MV-4-11 (cell line): ENCODE measurements at regions not wholly inside any gene's neighbourhood (a gene's known extent, or its start where the extent isn't known, plus 50 kb on each side); places are given as distances from the start of the nearest gene placed in this dataset.
A peak's percentile ranks its signal among the peaks of the same experiment; 100 is the strongest.
"Not testable (repeated sequence)": the region's sequence is repeated elsewhere in the genome, so short reads cannot be mapped to it uniquely, and the experiment has no call there.

Experiments used
- DNase-seq: peaks from one replicate; lab custom pipeline; 2025; lab: John Stamatoyannopoulos, UW

DNA sequence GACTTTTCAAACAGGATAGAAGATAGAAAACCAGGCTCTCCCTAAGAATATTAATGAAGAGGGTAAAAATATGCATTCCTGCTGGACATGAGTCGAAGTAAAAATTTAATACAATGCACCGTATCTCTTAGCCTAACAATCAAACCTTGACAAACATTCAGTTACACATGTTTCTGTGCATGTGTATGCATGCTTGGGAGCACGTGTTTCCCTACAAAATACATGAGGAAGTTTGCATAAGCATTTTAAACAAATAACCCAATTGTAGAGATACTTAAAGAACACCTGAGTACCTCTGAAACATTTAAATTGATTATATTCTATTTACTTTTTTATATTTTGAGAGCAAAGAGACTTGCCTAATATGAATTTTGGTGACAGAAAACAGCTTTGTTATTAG is 1763.7 kb upstream of the SEL1L start:
- DNase-seq = no peak

DNA sequence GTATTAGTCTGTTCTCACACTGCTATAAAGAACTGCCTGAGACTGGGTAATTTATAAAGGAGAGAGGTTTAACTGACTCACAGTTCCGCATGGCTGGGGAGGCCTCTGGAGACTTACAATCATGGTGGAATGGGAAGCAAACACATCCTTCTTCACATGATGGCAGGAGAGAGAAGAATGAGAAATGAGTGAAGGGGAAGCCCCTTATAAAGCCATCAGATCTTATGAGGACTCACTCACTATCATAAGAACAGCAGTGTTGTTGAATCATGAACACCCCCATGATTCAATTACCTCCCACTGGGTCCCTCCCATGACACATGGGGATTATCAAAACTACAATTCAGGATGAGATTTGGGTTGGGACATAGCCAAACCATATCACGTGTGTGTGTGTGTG is 1764.4 kb upstream of the SEL1L start:
- DNase-seq = not testable (repeated sequence)

DNA sequence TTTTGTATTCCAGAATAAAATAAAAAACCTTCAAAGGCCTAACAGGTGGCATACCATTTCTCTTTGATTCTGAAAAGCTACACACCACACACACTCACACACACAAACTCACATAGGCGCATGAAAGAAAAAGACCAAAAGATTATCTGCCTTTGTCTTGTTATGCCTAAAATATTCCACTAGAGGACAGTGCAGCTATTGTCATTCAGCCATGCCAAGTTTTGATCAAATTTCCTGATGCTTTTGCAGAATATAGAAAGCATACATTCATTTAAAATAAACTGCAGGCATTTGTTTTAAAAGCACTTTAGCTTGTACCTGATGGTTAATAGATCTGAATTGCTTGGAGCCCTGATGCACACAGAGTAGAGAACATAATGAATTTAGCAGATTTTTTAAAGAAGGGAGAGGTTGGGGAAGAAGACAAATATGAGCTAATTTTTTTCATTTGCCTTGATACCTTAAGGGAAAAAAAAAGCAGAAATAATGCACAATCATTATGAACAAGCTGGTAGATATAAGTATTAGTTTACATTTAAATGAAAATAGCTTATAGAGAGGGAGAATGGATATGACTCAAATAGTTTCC is 1766.9 kb upstream of the SEL1L start:
- DNase-seq = peak; percentile 33

DNA sequence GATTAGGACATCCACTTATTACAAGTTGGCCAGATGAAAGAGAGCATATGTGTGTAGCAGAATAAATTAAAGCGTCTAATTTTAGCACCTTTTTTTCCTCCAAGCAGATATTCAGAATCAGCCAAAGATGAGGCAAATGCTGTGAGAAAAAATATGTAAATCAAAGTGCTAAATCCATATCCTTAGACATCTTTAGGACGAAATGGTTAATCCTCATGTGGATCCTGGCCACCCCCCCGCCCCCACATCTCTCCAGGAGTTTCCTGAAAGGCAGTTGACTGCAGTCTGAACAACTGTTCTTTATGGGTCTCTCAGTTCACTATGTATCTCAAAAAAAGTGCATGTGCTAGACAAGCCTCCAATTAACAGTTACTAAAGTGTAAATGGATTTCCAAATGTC is 1768.1 kb upstream of the SEL1L start:
- no peak for DNase-seq

DNA sequence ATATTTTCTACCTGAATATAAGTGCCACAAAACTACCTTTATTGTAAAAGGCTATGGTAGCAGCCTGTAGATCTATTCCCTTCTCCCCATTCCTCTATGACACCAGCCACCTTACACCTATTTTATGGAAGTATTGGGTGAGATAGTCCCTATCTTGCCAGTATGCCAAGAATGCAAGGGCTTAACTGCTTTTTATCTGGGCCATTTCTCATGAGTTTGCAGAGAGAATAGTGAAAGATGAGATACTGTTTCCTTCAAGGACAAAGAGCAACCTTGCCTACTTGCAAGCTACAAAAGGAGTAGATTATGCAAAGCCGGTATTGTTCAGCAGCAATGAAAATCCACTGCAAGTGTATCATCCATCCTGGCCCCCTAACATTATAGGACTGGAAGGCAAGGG is 1775.6 kb upstream of the SEL1L start:
- DNase-seq = no peak

DNA sequence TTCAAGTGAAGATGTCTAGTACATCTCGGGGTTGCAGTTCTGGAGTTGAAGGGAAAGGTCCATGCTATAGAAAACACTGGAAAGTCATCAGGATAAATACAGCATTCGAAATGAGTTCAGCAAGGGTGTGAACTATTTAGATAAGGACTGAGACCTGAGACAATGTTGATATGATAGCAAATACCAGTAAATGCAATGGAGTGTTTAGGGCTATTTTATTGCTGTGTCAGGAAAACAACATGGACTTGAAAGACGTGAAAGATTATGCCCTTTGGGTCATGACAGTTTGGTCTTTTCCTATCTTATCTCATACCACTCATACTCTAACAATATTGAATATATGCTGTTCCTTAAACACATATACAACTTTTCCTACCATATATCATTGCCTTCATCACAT is 1776.2 kb upstream of the SEL1L start:
- no peak for DNase-seq

DNA sequence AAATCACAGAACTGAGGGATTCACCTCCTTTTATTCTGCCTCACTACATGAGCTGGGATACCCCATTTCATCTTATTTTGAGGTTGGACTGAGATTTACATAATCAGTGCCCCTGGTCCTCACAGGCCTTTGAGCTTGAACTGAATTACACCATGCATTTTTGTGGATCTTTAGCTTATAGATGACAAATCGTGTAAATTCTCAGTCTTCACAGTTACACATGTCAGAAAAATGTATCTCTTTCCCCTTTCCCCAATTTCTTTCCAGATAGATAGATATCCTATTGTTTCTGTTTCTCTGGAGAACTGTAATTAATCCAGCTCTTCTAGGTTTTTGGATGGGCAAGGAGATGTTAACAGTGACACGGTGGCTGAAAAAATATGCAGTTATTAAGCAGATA is 1778.9 kb upstream of the SEL1L start:
- DNase-seq = no peak

DNA sequence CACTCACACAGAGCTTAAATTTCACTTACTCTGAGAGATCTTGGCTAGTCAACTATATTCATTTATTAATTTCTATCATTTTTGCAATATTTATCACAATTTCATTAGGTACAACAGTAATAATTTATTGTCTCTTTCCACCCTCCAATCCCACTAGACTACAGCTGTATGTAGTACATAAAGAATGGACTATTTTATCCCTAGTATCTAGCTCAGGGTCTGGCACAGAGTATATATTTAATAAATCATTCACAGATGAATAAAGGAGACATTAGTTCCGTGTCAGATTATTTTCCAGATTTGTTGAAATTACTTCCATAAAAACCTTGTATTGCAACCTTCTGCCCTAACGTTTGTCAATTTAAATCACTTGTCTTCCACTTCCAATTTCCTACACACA is 1781.1 kb upstream of the SEL1L start:
- no peak for DNase-seq

DNA sequence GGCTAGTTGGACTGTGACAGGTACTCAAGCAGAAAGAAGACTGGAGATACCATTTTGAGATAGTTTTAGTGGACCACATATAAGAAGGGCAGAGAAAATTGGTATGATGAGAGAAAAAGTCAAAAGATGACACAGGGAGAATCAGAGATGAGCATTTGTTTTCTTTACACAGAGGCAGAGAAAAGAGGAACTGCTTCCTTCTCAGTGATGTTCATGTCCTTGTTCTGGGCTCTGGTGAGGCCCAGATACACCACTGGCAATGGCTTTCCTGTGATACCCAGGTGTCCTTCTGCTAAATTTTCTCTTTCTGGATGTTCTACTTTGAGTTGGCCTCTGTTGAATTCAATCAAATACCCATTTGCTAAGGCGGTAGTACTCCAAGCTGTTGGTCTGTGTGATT is 1782.7 kb upstream of the SEL1L start:
- no peak for DNase-seq

DNA sequence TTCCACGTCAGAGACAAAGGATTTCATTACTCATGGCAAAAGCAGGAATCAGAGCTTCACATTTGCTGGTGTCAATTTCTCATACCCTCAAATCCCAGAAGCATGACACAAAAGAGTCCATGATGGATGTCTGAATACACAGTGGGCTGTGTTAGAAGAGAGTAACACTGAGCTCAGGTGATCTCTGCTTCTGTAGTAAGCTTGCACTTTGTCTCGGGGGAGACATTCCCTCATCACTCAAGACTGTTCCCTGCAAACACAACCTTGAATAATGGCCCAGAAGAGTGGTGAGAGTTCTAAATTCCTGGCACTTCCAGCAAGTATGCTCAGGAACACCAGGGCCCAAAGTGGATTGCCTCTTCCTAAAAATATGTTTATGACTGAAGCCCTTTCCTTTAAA is 1787.2 kb upstream of the SEL1L start:
- no peak for DNase-seq

DNA sequence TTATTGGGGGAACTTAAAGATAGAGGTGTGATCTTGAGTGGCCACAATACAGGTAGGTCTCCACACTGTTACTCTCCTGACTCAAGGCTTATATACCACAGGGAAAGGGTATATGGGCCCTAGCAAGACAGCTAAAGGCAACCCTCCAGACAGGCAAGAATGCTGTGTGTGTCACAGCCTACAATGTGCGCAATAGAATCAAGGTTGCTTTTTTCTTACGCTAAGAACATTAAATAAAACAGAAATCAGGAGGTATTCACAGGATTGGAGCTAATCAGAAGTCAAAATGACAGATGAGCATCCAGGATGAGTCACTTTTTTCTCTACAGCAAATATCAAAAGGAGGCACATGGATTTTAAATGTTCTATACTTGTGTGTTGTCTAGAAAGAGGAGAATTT is 1797.9 kb upstream of the SEL1L start:
- DNase-seq = no peak

DNA sequence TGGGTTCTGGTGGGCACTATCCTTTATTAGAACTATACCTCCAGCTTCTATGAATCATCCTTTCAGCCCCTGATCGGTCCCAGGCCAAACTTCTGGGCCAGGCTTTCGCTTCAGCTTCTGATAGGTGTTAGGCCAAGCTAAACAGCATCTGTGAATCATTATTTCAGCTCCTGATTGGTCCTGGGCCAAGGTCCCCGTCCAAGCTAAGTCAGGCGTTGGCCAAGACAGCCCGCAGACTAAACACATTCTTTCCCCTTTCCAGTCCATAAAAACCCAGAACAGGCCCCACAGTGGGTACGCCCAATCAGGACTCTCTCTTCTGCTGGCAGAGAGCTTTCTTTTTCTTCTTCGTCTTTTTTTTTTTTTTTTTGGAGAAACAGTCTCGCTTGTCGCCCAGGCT is 1808.9 kb upstream of the SEL1L start:
- no peak for DNase-seq

DNA sequence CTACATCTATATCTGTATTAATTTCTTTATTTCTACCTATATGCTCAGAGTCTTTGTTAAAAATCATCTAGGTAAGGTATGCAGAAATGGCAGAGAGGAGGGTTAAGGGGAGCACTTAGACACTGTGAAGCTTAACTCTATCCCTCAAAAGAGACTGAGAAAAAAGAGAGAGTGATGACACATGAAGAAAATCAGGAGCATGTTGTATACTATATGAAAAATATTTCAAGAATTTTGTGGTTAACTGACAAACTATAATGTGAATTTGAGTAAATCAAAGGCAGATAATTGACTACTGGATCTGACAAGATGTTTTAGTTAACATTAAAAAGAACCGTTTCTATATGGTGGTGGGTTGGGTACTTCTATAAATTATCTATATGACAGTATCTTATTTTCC is 1814.2 kb upstream of the SEL1L start:
- DNase-seq = no peak

DNA sequence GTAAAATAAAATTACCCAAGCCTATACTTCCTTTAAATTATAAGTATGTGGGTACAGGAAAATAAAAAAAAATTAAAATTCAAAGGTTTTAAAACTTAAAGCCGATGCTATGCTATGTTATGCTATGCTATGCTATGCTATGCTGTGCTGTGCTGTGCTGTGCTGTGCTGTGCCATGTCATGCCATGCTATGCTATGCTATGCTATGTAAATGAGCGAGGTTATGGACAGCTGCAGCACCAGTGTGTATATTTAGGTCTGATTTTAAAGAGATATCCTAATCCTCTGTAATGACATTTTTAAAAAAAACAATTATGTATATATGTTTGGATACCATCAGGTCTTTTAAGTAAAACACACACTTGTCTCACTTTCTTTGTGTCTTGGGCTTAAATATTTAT is 1822.0 kb upstream of the SEL1L start:
- DNase-seq = no peak

DNA sequence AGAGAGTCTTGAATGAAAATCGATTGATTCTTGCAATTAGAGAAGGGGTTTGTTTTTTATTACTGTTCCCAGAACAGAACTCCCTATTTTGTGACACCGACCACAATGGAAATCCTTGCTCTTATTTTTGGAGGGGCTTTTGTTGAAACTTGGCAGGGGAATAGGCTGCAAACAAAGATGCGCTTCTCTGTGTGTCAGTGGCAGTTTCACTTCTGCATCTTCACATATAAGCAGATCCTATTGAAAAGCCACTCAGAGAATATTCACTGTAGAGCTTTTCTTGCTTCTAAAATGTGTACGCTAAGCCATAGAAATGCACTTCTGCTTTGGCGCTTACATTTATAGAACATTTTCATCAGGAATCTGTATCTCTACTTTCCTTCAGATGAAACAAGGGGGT is 1822.4 kb upstream of the SEL1L start:
- peak; percentile 74 for DNase-seq

DNA sequence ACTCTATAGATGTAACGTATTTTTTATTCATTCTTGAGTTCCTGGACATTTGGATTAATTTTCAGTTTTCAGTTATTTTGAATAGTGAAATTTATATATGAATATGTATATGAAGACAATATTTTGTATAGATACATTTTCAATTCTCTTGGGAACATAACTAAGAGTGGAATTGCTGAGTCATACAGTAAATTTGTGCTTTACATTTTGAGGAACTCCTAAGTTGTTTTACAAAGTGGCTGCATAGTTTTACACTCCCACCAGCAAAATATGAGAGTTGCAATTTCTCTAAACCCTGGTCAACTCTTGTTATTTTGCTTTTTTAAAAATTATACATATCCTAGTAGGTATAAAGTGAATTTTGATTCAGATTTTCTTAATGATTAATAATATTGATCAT is 1838.6 kb upstream of the SEL1L start:
- peak; percentile 8 for DNase-seq

DNA sequence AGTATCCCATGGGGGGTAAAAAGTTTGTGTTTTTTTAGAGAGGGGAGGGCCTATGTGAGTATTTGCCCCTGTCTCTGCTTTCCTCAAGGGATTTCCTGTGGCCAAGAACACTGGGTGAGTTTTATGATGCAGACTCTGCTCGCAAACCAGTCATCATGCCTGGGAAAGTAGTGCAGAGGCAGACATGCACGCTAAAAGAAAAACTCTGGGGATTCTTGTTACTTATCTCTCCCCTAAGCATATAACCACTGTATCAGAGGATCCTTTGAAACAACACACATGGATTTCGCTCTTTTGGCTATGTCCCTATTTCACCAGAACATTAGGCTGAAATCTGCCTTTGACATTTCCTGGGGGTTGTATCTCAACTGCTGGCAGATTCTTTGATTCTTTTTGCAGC is 1845.8 kb upstream of the SEL1L start:
- DNase-seq = no peak

DNA sequence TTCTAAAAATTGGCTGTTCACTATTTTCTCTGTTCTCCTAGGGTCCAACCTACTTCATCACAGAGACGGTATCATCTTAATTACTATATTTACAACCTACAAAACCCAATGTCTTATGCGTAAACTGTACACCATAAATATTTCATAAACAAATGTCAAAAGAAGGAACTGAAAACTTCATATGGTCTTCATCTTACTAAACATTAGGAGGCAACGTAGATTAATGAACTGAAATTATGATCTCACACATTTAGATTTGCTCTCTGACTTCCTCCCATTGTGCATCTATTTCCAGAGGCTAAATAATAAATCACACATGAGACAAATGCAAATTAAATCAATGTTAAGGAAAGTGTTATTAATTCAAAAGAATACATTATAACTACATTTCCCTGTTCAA is 1850.6 kb upstream of the SEL1L start:
- peak; percentile 24 for DNase-seq

DNA sequence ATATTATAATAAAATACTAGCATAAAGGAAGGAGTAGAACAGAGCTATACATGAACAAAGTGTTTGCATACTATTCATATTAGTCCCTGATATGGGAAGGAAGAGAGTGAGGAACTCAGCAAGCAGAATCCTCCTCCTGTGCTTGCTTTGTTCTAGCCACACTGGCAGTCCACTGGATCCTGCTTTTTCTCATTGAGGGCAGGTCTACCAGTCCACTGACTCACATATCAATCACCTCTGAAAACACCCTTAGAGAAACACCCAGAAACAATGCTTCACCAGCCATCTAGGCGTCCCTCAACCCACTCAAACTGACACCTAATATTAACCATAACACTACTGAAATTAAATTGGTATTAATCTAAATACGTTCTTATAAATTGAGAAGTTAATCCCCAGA is 1861.7 kb upstream of the SEL1L start:
- no peak for DNase-seq

DNA sequence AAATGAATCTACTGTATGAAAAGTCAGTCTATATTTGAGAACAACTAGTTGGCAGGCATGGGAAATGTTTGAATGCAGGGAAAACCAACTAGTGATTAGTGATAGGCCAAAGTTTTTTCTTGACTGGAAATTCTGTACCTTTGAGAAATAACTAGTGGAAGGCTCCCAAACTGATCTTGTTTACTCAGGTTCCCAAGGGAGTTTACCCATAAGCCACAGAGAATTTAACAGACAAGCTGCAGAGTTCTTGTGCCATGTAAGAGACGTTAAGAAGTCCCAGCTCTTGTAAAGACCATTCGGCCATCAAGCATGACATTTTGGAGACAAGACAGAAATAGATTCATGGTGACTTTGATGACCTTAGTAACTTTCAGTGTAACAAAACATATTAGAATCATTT is 1882.8 kb upstream of the SEL1L start:
- DNase-seq = no peak

DNA sequence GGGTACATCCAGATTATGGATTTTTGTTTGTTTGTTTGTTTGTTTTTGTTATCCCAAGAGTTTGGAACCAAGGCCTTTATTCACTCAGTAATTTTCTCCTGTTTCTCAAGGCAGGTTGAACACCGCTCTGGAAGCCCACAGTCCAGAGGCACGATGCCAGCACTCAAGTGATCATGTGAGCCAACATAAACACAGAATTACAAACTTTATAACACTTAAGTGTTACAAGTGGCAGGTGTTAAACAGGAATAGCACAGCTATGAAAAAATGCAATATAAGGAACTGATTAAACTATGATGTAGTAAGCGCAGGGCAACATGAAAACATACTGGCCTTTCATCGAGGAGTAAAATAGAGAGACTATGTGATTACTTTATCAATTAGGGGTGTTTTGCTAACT is 1885.8 kb upstream of the SEL1L start:
- DNase-seq = no peak

DNA sequence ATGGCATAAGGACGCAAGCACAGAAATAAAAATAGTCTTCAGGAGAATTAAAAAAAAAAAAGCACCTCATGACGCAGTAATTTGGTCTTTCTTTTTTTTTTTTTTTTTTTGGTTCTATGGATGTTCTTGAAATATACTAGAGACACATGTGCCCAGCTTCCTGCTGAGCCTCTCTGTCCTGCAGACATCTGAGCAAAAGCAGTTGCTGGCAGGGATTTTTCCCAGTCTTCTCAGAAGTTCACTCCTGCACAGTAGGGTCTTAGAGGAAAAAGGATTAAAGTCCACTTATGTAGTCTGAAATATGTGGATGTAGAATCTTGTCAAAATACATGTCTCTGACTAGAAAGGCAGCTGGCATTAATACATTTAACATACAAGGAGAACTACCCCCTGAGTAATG is 1888.1 kb upstream of the SEL1L start:
- DNase-seq = no peak

DNA sequence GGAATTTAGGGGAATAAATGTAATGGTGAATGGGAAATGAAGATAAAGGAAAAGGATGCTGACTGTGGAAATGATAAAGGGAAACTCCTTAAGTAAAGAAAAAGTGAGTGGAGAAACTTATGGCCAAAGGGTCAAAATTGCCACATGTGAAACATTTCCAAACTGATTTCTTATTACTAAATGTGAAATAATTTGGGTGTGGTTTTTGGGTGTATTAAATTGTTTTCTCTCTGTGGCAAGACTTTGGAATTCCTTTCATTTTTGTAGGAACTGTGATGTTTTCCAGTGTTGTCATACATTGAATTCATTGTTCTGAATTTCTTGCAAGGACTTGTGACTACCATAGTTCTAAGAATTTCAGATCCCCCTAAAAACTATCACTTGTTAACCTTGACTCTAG is 1891.5 kb upstream of the SEL1L start:
- DNase-seq = no peak

DNA sequence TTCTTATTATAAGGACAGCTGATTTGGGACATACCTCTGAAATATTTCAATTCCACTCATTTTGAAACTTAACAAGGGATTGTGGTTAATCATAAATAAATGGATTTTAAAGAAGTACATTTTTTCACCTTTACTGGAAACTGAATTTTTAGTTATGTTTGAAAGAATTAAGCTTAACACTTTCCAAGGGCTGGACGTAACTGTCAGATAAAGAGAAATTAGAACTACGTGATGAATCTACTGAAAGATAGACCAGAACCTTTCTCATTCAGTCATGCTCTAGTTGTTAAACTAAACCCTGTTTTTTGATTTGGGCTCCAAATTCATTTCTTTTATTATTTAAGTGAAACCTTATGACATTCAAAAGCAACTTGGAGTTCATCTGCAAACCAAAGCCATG is 1892.1 kb upstream of the SEL1L start:
- no peak for DNase-seq

DNA sequence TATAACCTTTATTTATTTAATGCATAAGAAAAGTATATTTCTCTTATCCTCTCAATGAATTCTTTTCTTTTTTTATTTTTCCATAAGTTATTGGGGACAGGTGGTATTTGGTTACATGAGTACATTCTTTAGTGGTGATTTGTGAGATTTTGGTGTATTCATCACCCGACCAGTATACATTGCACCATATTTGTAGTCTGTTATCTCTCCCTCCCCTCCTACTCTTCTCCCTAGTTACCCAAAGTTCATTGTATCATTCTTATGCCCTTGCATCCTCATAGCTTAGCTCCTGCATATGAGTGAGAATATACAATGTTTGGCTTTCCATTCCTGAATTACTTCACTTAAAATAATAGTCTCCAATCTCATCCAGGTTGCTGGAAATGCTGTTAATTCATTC is 1900.0 kb upstream of the SEL1L start:
- no peak for DNase-seq
